Activated effector memory CD4-positive, alpha-beta T cell treated with Interleukin-2 at 50 U/mL for 16 hours (primary cell): ENCODE measurements at regions not wholly inside any gene's neighbourhood (a gene's known extent, or its start where the extent isn't known, plus 50 kb on each side); places are given as distances from the start of the nearest gene placed in this dataset.
"Not testable (repeated sequence)": the region's sequence is repeated elsewhere in the genome, so short reads cannot be mapped to it uniquely, and the experiment has no call there.

ENCODE experiments used
- DNase-seq: peaks from one replicate; pipeline ENCODE4 v3.0.0-alpha.2; 2020

DNA sequence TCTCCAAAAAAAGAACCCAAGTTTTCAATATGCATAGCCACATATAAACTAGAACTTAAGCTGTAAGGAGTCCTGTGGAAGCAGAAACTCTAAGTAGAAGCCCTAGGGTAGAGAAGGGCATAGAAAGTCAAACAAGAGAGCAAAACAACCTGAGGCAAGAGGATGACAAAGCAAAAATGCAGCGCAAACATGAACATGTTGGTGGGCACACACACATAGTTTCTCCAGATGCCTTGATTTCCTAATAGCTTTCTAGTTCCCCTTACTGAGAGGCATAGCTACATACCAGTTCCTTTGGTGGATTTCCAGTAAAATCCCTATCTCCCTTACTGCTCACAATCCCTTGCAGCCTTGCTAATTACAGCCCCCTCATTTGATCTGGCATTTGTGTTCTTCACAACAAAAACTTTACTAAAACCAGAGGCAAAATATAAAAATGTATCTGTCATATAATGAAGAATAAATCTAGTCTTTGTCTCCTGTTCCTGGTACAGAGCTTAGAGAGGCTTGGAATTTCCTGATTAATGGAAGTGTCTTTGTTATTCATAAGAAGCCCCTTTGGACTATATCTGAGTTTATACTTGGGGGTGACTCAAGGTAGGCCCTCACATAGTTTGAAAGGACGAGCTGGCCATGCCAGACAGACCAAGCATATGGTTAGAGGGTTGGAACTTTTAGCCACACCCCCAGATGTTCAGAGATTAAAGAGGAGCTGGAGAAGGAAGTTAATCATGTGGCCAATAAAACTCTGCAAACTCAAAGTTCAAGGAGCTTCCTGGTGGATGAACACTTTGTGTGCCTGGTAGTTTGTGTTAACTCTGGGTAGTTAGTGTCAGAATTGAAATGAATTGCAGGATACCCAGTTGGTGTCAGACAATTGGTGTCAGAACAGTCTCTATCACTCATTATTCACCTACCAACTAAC, 52.7 kb upstream of the ZCCHC13 start:
- DNase-seq: no peak

DNA sequence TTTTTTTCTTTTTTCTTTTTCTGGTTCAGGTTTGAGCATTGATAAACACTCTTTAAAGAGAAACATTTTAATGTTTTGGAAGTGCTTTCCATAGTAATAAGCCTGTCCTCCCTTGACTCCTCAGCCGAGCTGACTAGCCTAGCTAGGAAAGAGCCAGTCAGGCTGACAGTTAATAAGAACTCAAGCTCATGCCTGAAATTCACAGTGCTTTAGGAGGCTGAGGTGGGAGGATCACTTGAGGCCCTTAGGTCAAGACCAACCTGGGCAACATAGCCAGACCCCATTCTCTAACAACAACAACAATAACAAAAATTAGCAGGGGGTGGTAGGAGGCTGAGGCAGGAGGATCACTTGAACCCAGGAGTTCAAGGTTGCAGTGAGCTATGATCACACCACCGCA, 53.4 kb upstream of the ZCCHC13 start:
- no peak for DNase-seq

DNA sequence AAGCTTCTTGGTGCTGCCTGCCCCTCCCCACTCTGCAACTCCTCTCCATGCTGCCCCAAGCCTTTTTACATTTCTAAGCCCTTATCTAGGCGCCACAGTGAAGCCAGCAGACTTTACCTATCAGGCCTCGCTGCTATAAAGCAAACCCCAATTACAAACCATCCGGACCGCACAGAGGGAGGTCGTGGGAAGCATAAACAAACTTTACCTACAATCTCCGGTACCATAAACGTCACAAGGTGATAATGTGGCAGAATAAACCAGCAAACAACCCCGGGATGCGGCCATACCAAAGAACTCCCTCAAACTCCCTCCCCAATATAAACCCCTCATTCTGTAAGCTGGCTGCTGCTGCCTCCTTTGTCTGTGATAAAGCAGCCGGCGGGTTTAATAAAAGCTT, 54.0 kb upstream of the ZCCHC13 start:
- DNase-seq: no peak

GRCh38 chrX:74248889-74249288, 55.1 kb upstream of the ZCCHC13 start:
- no peak for DNase-seq

DNA sequence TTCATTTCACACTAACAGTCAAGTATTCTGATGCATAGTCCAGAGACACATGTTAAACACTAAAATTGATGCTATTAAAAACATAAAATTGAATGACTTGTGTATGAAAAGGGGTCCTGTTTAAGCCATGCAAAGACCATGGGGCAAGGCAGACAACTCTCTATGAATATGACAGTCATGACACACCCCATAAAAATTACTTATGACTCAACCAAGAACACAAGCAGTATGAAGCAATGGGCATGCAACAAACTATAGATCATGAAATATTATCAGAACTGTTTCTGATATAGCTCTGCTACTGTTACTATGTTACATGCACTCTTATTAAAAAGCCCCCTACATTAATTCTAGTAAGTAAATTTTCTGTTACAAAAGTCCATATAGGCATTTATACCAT, 57.5 kb upstream of the ZCCHC13 start:
- no peak for DNase-seq

DNA sequence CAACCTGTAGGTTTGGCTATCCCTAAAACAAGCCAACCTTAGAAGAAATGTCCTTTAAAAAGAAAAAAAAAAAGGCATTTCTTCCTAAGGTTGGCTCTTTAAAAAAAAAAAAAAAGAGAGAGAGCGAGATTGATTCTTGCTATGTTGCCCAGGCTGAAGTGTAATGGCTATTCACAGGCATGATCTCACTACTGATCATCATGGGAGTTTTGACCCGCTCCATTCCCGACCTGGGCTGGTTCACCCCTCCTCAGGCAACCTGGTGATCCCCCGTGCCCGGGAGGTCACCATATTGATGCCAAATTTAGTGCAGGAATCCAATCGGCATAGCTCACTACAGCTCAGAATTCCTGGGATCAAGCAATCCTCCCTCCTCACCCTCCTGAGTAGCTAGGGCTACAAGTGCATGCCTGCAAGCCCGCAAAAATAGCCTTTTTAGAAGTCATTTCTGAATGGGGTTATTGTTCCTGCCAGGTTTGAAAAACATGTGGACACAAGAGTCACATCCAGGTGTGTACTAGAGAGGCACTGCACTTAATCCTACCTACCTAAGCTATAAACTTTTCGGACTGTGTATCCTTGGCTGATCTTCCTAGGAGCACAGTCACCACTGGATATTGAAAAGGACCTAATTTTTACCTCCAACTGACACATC, 61.4 kb upstream of the ZCCHC13 start:
- no peak for DNase-seq

DNA sequence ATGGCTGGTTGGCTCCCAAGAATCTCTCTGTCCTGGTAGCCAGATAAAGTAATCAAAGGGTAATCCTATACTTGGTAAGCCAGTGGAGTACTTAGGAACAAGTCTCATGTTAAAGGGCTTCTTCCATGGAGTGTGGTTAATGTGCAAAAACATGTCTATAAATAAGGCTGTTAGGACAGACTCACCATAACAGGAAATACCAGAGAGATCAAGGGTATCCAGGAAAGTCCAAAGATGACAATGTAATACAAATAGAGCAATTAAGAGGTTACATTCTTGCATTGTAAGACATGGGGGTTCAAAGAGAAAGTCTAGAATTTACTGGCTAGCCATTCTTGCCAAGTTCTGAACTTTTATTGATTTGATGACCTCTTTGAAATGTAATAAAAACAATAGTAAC, 61.9 kb upstream of the ZCCHC13 start:
- DNase-seq: no peak

- no peak for DNase-seq
Observed at GRCh38 chrX:74238771-74239170, 65.2 kb upstream of the ZCCHC13 start.

DNA sequence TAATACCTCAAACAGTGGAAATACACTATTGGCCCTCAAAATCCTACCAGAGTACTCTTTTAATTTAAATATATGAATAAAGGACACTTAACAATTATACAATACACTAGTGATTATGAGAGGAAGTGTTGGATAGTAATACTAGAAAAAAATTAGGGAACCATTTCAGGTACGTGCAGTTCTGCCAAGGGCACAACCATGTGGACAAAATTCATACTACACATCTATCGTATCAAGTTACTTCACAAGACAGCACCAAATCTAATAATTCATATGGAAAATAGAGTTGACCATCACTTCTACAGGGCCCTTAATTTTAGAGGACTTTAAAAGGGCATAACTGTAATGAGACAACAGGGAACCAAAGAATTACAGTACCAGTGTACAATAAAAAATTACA, 69.2 kb upstream of the ZCCHC13 start:
- no peak for DNase-seq

DNA sequence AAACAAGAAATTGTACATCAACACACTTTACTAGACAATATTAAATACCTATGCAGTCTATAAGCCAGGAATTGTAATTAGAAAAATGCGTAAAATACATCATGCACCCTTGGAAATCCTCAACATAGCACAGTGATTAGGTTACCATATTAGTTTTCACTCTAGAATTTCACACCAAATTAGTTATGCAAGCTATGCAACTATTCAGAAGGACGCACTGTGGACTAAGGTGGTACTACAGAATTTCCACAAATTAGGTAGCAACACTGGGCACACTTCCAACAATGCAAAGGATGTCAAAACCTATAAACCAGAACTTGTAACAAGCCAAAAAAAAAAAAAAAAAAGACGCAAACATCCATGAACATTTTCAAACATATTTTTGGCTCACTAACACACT, 71.1 kb upstream of the ZCCHC13 start:
- DNase-seq: no peak

GRCh38 chrX:74231625-74232024, 72.4 kb upstream of the ZCCHC13 start:
- DNase-seq: no peak

DNA sequence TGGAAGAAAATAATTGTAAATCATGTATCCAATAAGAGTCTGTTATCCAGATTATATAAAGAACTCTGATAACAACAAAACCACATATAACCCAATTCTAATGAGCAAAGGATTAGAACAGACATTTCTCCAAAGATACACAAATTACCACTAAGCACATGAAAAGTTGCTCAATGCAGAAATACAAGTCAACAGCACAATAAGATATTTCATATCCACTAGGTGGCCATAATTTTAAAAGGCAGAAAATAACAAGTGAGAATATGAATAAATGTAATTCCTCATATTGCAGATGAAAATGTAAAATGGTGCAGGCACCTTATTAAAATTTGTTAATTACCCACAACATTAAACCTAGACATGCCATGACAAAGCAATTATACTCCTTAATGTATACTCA, 73.9 kb upstream of the ZCCHC13 start:
- no peak for DNase-seq

- no peak for DNase-seq
Observed at GRCh38 chrX:74225111-74225510, 78.9 kb upstream of the ZCCHC13 start.

DNA sequence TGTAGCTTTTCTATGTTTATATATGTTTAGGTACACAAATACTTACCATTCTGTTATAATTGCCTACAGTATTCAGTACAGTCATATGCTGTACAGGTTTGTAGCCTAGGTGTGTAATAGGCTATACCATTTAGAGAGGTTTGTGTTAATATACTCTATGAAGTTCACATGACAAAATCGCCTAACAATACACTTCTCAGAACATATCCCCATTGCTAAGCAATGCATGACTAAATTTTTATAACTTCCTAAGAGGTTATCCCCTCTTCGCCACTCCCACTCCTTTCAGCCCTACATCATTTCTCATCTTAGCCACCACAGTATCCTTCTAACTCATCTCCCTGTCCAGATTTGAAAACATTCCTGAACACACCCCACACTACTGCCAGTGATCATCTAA, 83.7 kb upstream of the ZCCHC13 start:
- DNase-seq: no peak

- no peak for DNase-seq
Observed at GRCh38 chrX:74218895-74219294, 85.1 kb upstream of the ZCCHC13 start.

GRCh38 chrX:74216421-74216820, 87.6 kb upstream of the ZCCHC13 start:
- DNase-seq: no peak

- DNase-seq: no peak
Observed at GRCh38 chrX:74211911-74212310, 92.1 kb upstream of the ZCCHC13 start.

GRCh38 chrX:74207539-74207938, 96.4 kb upstream of the ZCCHC13 start:
- DNase-seq: no peak

DNA sequence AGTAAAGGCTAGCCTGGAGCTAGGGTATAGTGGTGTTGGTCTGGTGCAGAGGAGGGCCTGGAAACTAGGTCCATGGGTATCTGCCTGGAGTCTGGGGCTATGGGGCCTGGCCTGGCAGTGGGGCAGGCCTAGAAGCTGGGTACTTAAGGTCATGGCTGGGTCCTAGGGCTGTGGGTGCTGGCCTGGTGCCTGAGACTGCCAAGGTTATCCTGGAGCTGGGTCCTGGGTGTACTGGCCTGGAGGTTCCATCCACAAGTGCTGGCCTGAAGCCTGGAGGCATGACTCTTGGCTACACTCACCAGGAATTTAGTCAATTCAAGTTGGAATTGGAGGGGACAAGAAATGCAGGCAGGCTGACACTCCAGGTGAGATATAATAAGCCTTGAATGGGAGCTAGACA, 108.4 kb upstream of the ZCCHC13 start:
- no peak for DNase-seq

- DNase-seq: no peak
Observed at GRCh38 chrX:74195120-74195519, 108.9 kb upstream of the ZCCHC13 start.

DNA sequence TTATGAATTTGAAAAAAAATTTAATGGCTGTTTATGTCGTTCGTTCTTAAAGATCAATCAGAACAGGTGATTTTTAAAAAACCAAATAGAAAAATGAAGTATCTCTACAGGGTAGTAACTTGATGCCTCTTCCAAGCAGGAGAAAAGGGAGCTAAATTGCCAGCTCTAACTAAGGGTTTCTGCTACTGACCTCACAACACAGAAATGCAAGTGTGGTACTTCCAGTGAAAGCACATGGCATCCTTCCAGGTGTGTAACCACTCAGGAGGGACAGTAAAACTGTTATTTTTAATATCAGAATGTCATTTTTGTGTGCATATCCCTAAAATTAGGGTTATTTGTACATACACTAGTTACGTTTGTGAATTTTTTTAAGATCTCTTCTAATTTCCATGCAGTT, 116.8 kb upstream of the ZCCHC13 start:
- no peak for DNase-seq

DNA sequence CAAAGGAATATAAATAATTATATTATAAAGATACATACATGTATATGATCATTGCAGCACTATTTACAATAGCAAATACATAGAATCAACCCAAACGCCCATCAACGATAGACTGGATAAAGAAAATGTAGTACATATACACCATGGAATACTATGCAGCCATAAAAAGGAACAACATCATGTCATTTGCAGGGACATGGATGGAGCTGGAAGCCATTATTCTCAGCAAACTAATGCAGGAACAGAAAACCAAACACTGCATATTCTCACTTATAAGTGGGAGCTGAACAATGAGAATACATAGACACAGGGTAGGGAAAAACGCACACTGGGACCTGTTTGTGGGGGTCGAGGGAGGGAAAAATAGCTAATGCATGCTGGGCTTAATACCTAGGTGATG, 120.9 kb upstream of the ZCCHC13 start:
- not testable (repeated sequence) for DNase-seq

- not testable (repeated sequence) for DNase-seq
Observed at GRCh38 chrX:74181976-74182375, 122.0 kb upstream of the ZCCHC13 start.

DNA sequence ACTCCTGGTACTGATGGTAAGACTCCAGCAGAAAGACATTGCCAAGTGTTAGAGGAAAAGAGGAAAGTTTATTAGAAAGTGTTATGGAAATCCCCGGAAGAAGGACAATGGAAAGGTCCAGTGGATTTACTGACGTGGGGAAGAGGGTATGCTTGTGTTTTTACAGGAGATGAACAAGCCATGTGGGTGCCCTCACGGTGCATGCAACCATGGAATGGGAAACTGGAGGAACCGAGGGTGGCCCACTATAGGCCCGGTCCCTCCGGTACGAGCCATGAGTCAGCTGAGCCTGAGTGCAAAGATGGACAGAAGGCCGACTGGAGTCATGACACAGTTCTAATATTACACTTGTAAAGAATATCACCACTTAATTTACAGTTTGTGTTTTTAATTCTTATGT, 123.3 kb upstream of the ZCCHC13 start:
- no peak for DNase-seq

- no peak for DNase-seq
Observed at GRCh38 chrX:74179990-74180389, 124.0 kb upstream of the ZCCHC13 start.
